SK-N-SH treated with all-trans-retinoic acid at 6 μM for 48 hours (cell line): ENCODE measurements at regions not wholly inside any gene's neighbourhood (a gene's known extent, or its start where the extent isn't known, plus 50 kb on each side); places are given as distances from the start of the nearest gene placed in this dataset.
"Not testable (repeated sequence)": the region's sequence is repeated elsewhere in the genome, so short reads cannot be mapped to it uniquely, and the experiment has no call there.

Source experiments
- ATAC-seq: fragments of 200-7000 bp; cut with Tn5 transposase; 3 replicates; pipeline ENCODE4 v1.9.1; 2020; ENCODE audit warnings: mild to moderate bottlenecking, moderate library complexity
- ARNTL ChIP-seq: fragments of 450-650 bp; formaldehyde crosslinking; IDR thresholded peaks from 2 replicates; pipeline ENCODE4 v1.5.0; 2020; ENCODE audit warnings: low read depth, mild to moderate bottlenecking, moderate library complexity, borderline replicate concordance
- BACH2 ChIP-seq: fragments of 250-450 bp; sonication (Bioruptor Pico); IDR thresholded peaks from 2 replicates; pipeline ENCODE4 v1.9.0; 2021; ENCODE audit warnings: mild to moderate bottlenecking, borderline replicate concordance
- CSDC2 ChIP-seq: fragments of 250-450 bp; sonication (Bioruptor Pico); IDR thresholded peaks from 2 replicates; pipeline ENCODE4 v1.5.0; 2020; ENCODE audit warnings: mild to moderate bottlenecking, moderate library complexity
- GLIS3 ChIP-seq: fragments of 250-450 bp; sonication (Bioruptor Pico); IDR thresholded peaks from 2 replicates; pipeline ENCODE4 v1.5.0; 2020; ENCODE audit warnings: mild to moderate bottlenecking, moderate library complexity
- ISL1 ChIP-seq: fragments of 250-450 bp; sonication (Bioruptor Pico); IDR thresholded peaks from 2 replicates; pipeline ENCODE4 v2.1.2; 2022; ENCODE audit warnings: mild to moderate bottlenecking, moderate library complexity
- OSR1 ChIP-seq: fragments of 250-450 bp; sonication (Bioruptor Pico); IDR thresholded peaks from 2 replicates; pipeline ENCODE4 v1.8.0; 2022; ENCODE audit warnings: moderate library complexity, mild to moderate bottlenecking, inconsistent platforms
- PPARA ChIP-seq: fragments of 250-450 bp; sonication (Bioruptor Pico); IDR thresholded peaks from 2 replicates; pipeline ENCODE4 v1.5.0; 2020; ENCODE audit warnings: mild to moderate bottlenecking, borderline replicate concordance
- RARB ChIP-seq: fragments of 250-450 bp; sonication (Bioruptor Pico); IDR thresholded peaks from 2 replicates; pipeline ENCODE4 v1.8.0; 2021; ENCODE audit warnings: mild to moderate bottlenecking, moderate library complexity
- SNAI2 ChIP-seq: fragments of 250-450 bp; sonication (Bioruptor Pico); IDR thresholded peaks from 2 replicates; pipeline ENCODE4 v1.5.0; 2020; ENCODE audit warnings: mild to moderate bottlenecking, moderate library complexity
- TOX ChIP-seq: fragments of 250-450 bp; sonication (Bioruptor Pico); IDR thresholded peaks from 2 replicates; pipeline ENCODE4 v1.8.0; 2021; ENCODE audit warnings: mild to moderate bottlenecking, moderate library complexity, borderline replicate concordance
- ZC3H10 ChIP-seq: fragments of 250-450 bp; sonication (Bioruptor Pico); IDR thresholded peaks from 2 replicates; pipeline ENCODE4 v1.5.1; 2021; ENCODE audit warnings: mild to moderate bottlenecking, moderate library complexity
- ZFP3 ChIP-seq: fragments of 250-450 bp; sonication (Bioruptor Pico); IDR thresholded peaks from 2 replicates; pipeline ENCODE4 v1.5.0; 2020; ENCODE audit warnings: mild to moderate bottlenecking, moderate library complexity
- ZFP30 ChIP-seq: fragments of 450-650 bp; formaldehyde crosslinking; IDR thresholded peaks from 2 replicates; pipeline ENCODE4 v1.5.0; 2022; ENCODE audit warnings: mild to moderate bottlenecking, moderate library complexity
- ZNF70 ChIP-seq: fragments of 450-650 bp; formaldehyde crosslinking; IDR thresholded peaks from 2 replicates; pipeline ENCODE4 v1.5.0; 2020; ENCODE audit warnings: mild to moderate bottlenecking, moderate library complexity
- ZNF8 ChIP-seq: fragments of 450-650 bp; formaldehyde crosslinking; IDR thresholded peaks from 2 replicates; pipeline ENCODE4 v1.5.0; 2020; ENCODE audit warnings: mild to moderate bottlenecking, moderate library complexity
- TF ChIP-seq, protein P1 (sequence below): fragments of 250-450 bp; sonication (Bioruptor Pico); IDR thresholded peaks from 2 replicates; pipeline ENCODE4 v1.8.0; 2020; ENCODE audit warnings: mild to moderate bottlenecking, moderate library complexity, borderline replicate concordance
- TF ChIP-seq, protein P2 (sequence below): fragments of 250-450 bp; sonication (Bioruptor Pico); IDR thresholded peaks from 2 replicates; pipeline ENCODE4 v1.8.0; 2021; ENCODE audit warnings: low read depth, mild to moderate bottlenecking, moderate library complexity, borderline replicate concordance
- TF ChIP-seq, protein P3 (sequence below): fragments of 250-450 bp; sonication (Bioruptor Pico); IDR thresholded peaks from 2 replicates; pipeline ENCODE4 v1.5.1; 2020; ENCODE audit warnings: low read depth, mild to moderate bottlenecking, moderate library complexity

DNA sequence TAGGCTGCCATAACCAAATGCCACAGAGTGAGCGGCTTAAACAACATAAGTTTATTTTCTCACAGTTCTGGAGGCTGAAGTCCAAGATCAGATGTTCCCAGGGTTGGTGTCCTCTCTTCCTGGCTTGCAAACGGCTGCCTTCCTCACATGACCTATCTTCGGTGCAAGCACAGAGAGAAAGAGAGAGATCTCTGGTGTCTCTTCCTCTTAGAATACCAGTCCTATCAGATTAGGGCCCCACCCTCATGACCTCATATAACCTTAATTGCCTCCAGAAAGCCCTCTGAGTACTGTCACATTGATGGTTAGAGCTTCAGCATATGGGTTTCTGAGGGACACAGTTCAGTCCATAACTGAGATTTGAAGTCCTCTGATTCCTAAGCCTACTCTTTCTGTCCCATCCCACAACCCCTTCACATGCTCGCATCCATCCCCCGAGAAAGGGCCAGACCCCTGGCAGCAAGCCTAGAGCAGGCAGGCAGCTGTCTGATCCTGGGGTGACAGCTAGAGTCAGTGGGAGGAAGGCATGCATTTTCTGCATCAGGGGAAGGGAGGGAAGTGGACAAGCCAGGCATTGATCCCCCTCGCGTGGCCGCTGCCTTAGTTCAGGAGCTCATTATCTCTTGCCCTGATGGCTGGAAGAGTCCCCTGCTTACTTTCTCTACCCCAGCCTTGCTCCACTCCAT lies 114.1 kb downstream of the FAR1 start:
- TF ChIP-seq ISL1 (CRISPR knock-in tag) (no peak), ZNF70 (CRISPR knock-in tag) (no peak), PPARA (no peak)
- ATAC-seq = no peak

DNA sequence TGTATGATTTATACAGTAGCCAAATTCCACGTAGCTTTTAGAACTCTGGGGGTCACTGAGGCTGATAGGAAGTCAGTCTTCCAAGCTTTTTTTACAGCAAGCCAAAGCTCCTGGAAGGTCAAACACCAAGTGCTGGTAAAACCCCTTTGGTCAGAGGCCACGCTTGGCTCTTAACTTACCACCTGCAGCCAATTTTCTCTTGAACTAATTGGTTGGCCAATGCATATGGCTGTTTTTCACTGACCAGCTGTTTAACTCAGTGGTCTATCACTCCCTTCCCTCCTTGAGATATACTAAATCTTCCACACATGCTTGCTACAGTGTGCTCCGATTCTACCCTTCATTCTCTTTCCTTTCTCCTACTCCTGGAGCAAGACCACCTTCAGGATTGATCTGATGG lies 116.0 kb downstream of the FAR1 start:
- no peak for ATAC-seq
- TF ChIP-seq ZFP3 (CRISPR knock-in tag) (no peak), GLIS3 (no peak), ZNF8 (no peak), SNAI2 (CRISPR knock-in tag) (no peak)
- TF ChIP-seq, all 23 proteins: peak for 0

DNA sequence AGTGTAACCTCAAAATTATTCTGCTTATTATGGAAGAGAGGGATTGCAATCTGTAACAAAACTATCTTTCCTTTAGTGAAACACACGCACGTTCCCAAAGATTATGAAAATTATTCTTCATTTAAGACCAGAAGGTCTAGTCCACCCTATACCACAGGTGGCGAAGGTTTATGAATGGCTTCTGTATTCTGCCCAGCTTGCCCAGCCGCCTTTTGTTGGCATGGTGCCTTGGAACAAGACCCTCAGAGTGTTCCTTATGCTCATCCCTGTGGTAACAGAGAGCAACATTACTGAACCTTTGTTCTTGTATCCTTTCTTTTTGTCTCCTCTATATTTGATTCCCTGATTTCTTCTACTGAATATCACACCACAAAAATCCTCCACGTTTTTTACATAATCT lies 116.4 kb downstream of the FAR1 start:
- TF ChIP-seq ARNTL (CRISPR knock-in tag) (no peak), PPARA (no peak), ZFP3 (CRISPR knock-in tag) (no peak), RARB (CRISPR knock-in tag) (no peak), ZNF70 (CRISPR knock-in tag) (no peak), OSR1 (CRISPR knock-in tag) (no peak), ZFP30 (CRISPR knock-in tag) (no peak), ISL1 (CRISPR knock-in tag) (no peak), SNAI2 (CRISPR knock-in tag) (no peak)
- TF ChIP-seq, protein P1, sequence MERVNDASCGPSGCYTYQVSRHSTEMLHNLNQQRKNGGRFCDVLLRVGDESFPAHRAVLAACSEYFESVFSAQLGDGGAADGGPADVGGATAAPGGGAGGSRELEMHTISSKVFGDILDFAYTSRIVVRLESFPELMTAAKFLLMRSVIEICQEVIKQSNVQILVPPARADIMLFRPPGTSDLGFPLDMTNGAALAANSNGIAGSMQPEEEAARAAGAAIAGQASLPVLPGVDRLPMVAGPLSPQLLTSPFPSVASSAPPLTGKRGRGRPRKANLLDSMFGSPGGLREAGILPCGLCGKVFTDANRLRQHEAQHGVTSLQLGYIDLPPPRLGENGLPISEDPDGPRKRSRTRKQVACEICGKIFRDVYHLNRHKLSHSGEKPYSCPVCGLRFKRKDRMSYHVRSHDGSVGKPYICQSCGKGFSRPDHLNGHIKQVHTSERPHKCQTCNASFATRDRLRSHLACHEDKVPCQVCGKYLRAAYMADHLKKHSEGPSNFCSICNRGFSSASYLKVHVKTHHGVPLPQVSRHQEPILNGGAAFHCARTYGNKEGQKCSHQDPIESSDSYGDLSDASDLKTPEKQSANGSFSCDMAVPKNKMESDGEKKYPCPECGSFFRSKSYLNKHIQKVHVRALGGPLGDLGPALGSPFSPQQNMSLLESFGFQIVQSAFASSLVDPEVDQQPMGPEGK (CRISPR knock-in tag) = no peak
- no peak for ATAC-seq

DNA sequence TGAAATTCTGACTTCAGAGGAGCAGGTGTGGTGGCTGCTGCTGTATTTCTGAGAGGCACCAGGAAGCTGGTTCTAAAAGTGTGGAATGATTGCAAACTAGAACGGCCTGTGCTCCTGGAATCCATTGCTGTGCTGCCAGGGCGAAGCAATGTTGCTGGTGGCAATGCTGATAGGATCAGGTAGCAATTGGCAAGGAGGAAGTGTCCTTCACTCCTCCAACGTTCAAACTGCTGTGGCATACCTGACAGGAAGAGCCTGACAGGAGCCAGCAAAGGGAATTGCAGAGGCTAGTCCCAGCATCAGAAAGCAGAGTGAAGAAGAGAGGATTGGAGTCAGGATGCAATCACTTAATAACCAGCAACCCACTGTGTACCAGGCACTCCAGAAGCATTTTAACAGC lies 118.2 kb downstream of the FAR1 start:
- ATAC-seq = no peak
- no peak for TF ChIP-seq ZC3H10 (CRISPR knock-in tag)
- TF ChIP-seq, protein P2, sequence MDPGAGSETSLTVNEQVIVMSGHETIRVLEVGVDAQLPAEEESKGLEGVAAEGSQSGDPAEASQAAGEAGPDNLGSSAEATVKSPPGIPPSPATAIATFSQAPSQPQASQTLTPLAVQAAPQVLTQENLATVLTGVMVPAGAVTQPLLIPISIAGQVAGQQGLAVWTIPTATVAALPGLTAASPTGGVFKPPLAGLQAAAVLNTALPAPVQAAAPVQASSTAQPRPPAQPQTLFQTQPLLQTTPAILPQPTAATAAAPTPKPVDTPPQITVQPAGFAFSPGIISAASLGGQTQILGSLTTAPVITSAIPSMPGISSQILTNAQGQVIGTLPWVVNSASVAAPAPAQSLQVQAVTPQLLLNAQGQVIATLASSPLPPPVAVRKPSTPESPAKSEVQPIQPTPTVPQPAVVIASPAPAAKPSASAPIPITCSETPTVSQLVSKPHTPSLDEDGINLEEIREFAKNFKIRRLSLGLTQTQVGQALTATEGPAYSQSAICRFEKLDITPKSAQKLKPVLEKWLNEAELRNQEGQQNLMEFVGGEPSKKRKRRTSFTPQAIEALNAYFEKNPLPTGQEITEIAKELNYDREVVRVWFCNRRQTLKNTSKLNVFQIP (CRISPR knock-in tag) = no peak
- no peak for TF ChIP-seq ZFP30 (CRISPR knock-in tag)
- TF ChIP-seq ZNF70 (CRISPR knock-in tag) = no peak
- TF ChIP-seq GLIS3 = no peak
- TF ChIP-seq ZNF8 = no peak
- TF ChIP-seq ZFP3 (CRISPR knock-in tag) = no peak
- no peak for TF ChIP-seq CSDC2 (CRISPR knock-in tag)
- TF ChIP-seq, protein P3, sequence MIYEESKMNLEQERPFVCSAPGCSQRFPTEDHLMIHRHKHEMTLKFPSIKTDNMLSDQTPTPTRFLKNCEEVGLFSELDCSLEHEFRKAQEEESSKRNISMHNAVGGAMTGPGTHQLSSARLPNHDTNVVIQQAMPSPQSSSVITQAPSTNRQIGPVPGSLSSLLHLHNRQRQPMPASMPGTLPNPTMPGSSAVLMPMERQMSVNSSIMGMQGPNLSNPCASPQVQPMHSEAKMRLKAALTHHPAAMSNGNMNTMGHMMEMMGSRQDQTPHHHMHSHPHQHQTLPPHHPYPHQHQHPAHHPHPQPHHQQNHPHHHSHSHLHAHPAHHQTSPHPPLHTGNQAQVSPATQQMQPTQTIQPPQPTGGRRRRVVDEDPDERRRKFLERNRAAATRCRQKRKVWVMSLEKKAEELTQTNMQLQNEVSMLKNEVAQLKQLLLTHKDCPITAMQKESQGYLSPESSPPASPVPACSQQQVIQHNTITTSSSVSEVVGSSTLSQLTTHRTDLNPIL (CRISPR knock-in tag) = no peak
- TF ChIP-seq, all 23 proteins: peak for 0

DNA sequence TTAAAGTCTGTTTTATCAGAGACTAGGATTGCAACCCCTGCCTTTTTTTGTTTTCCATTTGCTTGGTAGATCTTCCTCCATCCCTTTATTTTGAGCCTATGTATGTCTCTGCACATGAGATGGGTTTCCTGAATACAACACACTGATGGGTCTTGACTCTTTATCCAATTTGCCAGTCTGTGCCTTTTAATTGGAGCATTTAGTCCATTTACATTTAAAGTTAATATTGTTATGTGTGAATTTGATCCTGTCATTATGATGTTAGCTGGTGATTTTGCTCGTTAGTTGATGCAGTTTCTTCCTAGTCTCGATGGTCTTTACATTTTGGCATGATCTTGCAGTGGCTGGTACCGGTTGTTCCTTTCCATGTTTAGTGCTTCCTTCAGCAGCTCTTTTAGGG lies 129.1 kb downstream of the FAR1 start:
- ATAC-seq = not testable (repeated sequence)

DNA sequence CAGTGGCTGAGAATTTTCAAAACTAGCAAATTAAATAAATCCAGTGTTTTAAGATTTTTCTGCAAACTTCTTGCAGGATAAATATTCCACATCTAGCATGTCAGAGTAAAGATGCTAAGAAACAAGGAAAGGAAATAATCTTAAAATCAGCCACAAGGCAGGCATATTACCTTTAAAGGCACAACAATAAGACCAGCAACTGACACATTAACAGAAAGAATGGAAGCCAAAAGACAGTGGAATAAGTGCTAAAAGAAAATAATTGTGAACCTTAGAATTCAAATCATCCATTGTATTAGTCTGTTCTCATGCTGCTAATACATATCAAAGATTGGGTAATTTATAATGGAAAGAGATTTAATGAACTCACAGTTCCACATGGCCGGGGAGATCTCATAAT lies 132.4 kb downstream of the FAR1 start:
- no peak for ATAC-seq
- TF ChIP-seq TOX (CRISPR knock-in tag) = no peak
- no peak for TF ChIP-seq ZNF70 (CRISPR knock-in tag)
- no peak for TF ChIP-seq ARNTL (CRISPR knock-in tag)
- TF ChIP-seq, protein P1 (CRISPR knock-in tag) = no peak
- no peak for TF ChIP-seq BACH2 (CRISPR knock-in tag)
- TF ChIP-seq, protein P2 (CRISPR knock-in tag) = no peak
- TF ChIP-seq, all 23 proteins: peak for 0
